Lung (tissue), 11 donors: ENCODE measurements at regions not wholly inside any gene's neighbourhood (a gene's known extent, or its start where the extent isn't known, plus 50 kb on each side); places are given as distances from the start of the nearest gene placed in this dataset.

ENCODE experiments used
- ATAC-seq: fragments of 200-7000 bp; cut with Tn5 transposase; one replicate; pipeline ENCODE4 v1.9.1; 2020; ENCODE audit warnings: moderate number of reproducible peaks; ENCODE audit not compliant: insufficient read depth, low FRiP score
- DNase-seq, 3 donors: peaks; one replicate each; pipeline ENCODE4 v3.0.0-alpha.2; 2013 to 2017
- H3K27ac ChIP-seq, 2 donors: one replicate each; pipeline ENCODE4 v1.5.1; 2013; ENCODE audit warnings: mild to moderate bottlenecking in 2 of 2, moderate library complexity in 2 of 2, control low read depth in 1 of 2, inconsistent platforms in 1 of 2, low read depth in 1 of 2, low read length in 1 of 2
- H3K27me3 ChIP-seq, 3 donors: one replicate each; pipeline ENCODE4 v1.5.1; 2013; ENCODE audit warnings: low read length in 2 of 3; ENCODE audit not compliant: control insufficient read depth in 3 of 3, insufficient read depth in 3 of 3
- H3K36me3 ChIP-seq, 4 donors: one replicate each; pipeline ENCODE4 v1.5.1; 2013; ENCODE audit warnings: low read length in 4 of 4, mild to moderate bottlenecking in 1 of 4, moderate library complexity in 1 of 4; ENCODE audit not compliant: control insufficient read depth in 4 of 4, insufficient read depth in 4 of 4
- H3K4me1 ChIP-seq, 5 donors: one replicate each; pipeline ENCODE4 v1.5.1; 2013; ENCODE audit warnings: low read length in 5 of 5, mild to moderate bottlenecking in 2 of 5, moderate library complexity in 1 of 5; ENCODE audit not compliant: control insufficient read depth in 5 of 5, insufficient read depth in 5 of 5
- H3K4me3 ChIP-seq: one replicate; pipeline ENCODE4 v1.5.1; 2013; ENCODE audit warnings: mild to moderate bottlenecking, control low read depth, moderate library complexity
- H3K9ac ChIP-seq, 2 donors: one replicate each; pipeline ENCODE4 v1.5.1; 2013; ENCODE audit warnings: low read length in 2 of 2, control low read depth in 1 of 2; ENCODE audit not compliant: insufficient read depth in 1 of 2
- H3K9me3 ChIP-seq, 4 donors: one replicate each; pipeline ENCODE4 v1.5.1; 2013; ENCODE audit warnings: low read length in 3 of 4, mild to moderate bottlenecking in 1 of 4, moderate library complexity in 1 of 4; ENCODE audit not compliant: control insufficient read depth in 4 of 4, insufficient read depth in 3 of 4
- CTCF ChIP-seq: IDR thresholded peaks from 2 replicates; pipeline ENCODE4 v1.5.1; 2012; ENCODE audit warnings: mild to moderate bottlenecking; ENCODE audit errors: control extremely low read depth, extremely low read depth
- WGBS, 2 donors: extraction: QIAGEN DNeasy Blood & Tissue Kit; methylation state at CpG; one replicate each; pipeline ENCODE4 v1.1.7; 2013; 5-methylcytosine and 5-hydroxymethylcytosine counted together
- donor health status: control.
- donor health status: control.
- donor health status: Bipolar disorder and iron deficiency.
- donor health status: healthy.
- donor health status: DM: yes; HTN: yes; CAD: no.

GRCh38 chr6:19325335-19325789 is 511.8 kb upstream of the ID4 start:
- no peaks in the 10 kb centered on the region for H3K9me3 ChIP-seq
- H3K4me3 ChIP-seq: no peak overlapping the region
- no peak overlapping the region for H3K9ac ChIP-seq
- H3K36me3 ChIP-seq: no peaks in the 10 kb centered on the region
- no peaks in the 10 kb centered on the region for H3K27me3 ChIP-seq
- peaks cover 0 to 36% (median 4%) of the 10 kb centered on the region in 5 donors for H3K4me1 ChIP-seq
- ATAC-seq: no peak
- no peak for TF ChIP-seq CTCF
- WGBS, 2 donors: 72 to 78% methylated on average over 8 of the region's 8 CpGs
- peak in 2 of 3 donors; percentile 33 to 54 for DNase-seq
- H3K27ac ChIP-seq: no peak overlapping the region

GRCh38 chr6:19327241-19327640 is 509.9 kb upstream of the ID4 start:
- WGBS, 2 donors: 45% methylated on average over 2 of the region's 2 CpGs
- no peak for TF ChIP-seq CTCF

GRCh38 chr6:19327661-19328060 is 509.5 kb upstream of the ID4 start:
- Histone ChIP-seq H3K4me1 (peaks cover 0 to 26% (median 0%) of the 10 kb centered on the region in 5 donors), H3K27ac (no peak overlapping the region), H3K9ac (no peak overlapping the region), H3K4me3 (no peak overlapping the region), H3K27me3 (no peaks in the 10 kb centered on the region), H3K36me3 (no peaks in the 10 kb centered on the region), H3K9me3 (no peaks in the 10 kb centered on the region)
- peak; percentile 20 to 70 (median 50) for DNase-seq
- no peak for TF ChIP-seq CTCF
- no peak for ATAC-seq
- WGBS, 2 donors: 33 to 38% methylated on average over 8 of the region's 8 CpGs

More at GRCh38 chr6:19327241-19327640, 509.9 kb upstream of the ID4 start:
- no peak overlapping the region for H3K4me3 ChIP-seq
- H3K9ac ChIP-seq: no peak overlapping the region
- DNase-seq: peak in 2 of 3 donors; percentile 42 to 51
- H3K27me3 ChIP-seq: no peaks in the 10 kb centered on the region
- no peak overlapping the region for H3K27ac ChIP-seq
- no peaks in the 10 kb centered on the region for H3K9me3 ChIP-seq
- ATAC-seq: no peak
- H3K4me1 ChIP-seq: peaks cover 0 to 26% (median 0%) of the 10 kb centered on the region in 5 donors
- no peaks in the 10 kb centered on the region for H3K36me3 ChIP-seq

- 78 to 80% methylated on average over 4 of the region's 4 CpGs for WGBS, 2 donors
- TF ChIP-seq CTCF: no peak
- no peaks in the 10 kb centered on the region for H3K9me3 ChIP-seq
- H3K9ac ChIP-seq: no peak overlapping the region
- ATAC-seq (no peak), DNase-seq (no peak)
- no peak overlapping the region for H3K4me3 ChIP-seq
- H3K27me3 ChIP-seq: no peaks in the 10 kb centered on the region
- peaks cover 0 to 26% (median 0%) of the 10 kb centered on the region in 5 donors for H3K4me1 ChIP-seq
- H3K27ac ChIP-seq: no peak overlapping the region
- H3K36me3 ChIP-seq: no peaks in the 10 kb centered on the region
Measured at GRCh38 chr6:19329078-19329477, 508.1 kb upstream of the ID4 start.
